HG03135 (cell line): ENCODE measurements at regions not wholly inside any gene's neighbourhood (a gene's known extent, or its start where the extent isn't known, plus 50 kb on each side); places are given as distances from the start of the nearest gene placed in this dataset.
"Not testable (repeated sequence)": the region's sequence is repeated elsewhere in the genome, so short reads cannot be mapped to it uniquely, and the experiment has no call there.

Experiments
- ATAC-seq: cut with Tn5 transposase; IDR thresholded peaks from one replicate; pipeline ENCODE4 v1.9.1; 2021; ENCODE audit warnings: mild to moderate bottlenecking, moderate library complexity; ENCODE audit not compliant: unreplicated experiment

DNA sequence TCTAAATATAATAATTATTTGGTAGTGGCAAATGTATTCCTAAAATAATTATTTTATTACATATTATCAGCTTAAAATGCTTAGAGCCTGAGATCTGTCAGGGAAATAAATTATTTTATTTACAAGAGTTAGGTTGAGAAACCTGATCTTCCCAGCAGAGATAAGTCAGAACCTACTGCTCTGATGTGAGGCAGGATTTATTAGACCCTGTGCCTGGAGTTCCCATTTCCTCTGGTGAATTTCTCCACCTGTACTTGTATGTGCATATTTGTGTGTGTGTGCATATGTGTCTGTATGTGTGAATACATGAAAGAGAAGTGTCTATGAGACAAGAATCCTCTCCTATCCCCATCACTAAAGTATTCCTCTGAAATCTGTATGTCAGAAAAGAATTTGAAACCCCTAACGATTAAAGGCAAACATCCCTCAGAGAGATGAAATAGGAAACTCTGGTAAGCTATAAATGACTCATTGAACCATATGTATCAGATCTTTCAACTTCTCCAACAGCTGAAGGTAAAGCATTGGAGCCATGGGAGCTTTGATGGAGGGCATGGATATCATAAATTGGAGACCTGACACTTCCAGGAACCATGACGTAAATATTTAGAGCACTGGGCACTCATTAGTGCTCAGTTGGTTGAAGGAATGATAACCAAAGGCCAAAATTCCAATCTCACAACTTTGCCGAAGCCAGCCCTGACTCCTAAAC is 190.9 kb downstream of the XPNPEP1 start:
- ATAC-seq, result no peak

DNA sequence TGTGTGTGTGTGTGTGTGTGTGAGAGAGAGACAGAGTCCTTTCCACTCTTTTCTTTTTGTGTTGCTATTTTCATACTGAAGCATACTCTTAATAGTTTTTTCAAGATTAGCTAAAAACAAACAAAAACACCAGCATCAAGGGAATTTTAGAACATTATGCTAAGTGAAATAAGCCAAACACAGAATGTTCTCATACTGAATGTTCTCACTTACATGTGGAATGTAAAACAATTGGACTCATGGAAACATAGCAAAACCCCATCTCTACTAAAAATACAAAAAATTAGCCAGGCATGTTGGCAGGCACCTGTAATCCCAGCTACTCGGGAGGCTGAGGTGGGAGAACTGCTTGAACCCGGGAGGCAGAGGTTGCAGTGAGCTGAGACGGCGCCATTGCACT is 193.4 kb downstream of the XPNPEP1 start:
- ATAC-seq, result not testable (repeated sequence)

DNA sequence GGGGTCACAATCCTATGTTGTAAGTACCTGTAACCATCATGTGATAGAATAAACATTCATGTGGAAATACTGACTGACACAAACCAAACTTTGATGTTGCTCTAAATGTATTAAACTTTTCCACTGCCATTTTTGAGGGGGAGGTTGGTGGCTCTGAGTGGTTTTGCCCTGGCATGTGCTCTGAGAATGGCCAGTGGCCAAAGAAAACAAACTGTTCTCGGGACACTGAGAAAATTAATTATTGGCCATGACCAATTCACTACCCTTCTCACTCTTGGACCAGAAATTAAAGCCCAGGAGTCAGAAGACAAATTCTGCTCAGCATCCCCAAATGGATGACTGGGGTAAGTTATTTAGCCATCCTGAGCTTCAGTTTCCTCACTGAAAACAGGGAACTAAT is 195.9 kb downstream of the XPNPEP1 start:
- no peak for ATAC-seq

DNA sequence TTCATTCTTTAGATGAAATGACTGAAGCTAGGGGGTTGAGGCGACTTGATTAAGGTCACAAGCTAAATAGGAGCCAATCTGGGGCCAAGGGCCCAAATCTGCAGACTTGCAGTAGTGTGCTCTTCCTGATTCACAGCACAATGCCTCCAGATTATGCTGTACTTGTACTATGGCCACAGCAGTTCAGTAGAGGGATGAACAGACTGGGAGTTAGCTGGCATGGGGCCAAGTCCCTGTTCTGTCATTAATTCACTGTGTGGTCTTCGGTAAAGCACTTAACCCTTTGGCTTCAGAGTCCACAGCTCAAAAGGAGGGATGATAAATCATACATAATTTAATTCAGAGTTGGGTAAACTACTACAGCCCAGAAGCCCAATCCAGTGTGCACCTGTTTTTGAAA is 196.8 kb downstream of the XPNPEP1 start:
- ATAC-seq, result no peak

DNA sequence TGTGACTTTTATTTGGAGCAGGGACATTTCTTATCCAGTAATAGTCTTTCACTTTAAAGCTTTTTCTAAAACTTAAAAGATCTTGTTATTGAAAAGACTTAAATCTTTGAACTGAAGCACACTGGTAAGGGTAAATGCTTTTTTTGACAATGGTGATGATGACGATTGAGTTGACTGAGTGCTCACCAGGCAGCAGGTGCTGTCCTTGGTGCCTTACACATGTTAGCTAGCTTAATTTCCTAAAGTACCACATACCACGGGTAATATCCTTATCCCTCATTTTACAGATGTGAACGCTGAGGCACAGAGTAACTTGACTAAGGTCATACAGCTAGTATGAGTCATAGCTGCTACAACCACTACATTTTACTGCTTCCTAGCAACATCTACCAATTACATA is 200.0 kb downstream of the XPNPEP1 start:
- no peak for ATAC-seq

DNA sequence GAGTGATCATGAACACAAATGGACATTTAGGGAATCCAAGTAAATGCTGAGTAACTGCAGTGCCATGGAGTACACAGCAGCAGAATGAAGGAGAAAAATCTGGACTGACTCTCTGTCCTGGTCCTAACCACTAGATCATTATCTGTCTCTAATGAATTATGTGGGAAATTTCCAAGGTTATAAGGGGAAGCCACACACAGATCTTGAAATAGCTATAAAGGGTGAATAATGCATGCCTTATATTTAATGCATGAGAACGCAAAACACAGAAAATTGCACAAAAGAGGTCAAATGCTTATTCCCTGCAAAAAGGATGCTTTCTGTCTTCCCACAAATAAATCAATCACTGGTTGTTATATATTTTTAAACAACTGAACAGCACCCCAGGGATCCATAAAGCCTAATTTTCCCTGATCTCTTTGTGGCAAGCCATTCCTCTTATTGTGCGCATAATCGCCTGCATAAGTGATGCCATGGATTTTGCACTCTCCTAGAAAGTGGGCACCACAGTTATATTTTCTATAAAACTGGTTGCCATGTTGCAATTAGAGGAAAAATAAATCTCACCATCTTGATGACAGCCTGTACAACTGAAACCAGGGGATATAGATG is 201.8 kb downstream of the XPNPEP1 start:
- no peak for ATAC-seq

DNA sequence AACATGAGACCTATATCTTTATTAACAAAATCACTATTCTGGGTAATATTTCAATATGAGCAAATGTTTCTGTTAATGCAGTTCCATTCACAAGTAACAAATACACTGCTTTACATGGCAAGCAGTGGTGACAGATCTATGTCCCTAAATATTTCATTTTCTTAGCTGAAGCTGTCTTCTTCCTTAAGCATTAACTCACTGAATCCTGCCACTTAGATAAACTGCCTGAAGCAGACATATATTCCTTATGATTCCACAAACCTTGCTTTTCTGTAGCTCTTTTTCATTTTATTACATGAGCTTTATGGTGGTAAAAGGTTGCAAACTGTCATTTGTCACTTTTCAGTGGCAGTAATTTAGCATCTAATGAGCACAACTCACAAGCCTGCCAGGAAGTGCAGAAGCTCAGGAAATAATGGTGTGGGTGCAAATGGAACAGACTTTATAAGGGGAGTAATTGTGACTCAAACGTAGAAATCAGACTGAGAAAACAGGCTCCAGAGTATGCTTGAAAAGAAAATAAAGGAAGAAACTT is 217.2 kb downstream of the XPNPEP1 start:
- no peak for ATAC-seq

DNA sequence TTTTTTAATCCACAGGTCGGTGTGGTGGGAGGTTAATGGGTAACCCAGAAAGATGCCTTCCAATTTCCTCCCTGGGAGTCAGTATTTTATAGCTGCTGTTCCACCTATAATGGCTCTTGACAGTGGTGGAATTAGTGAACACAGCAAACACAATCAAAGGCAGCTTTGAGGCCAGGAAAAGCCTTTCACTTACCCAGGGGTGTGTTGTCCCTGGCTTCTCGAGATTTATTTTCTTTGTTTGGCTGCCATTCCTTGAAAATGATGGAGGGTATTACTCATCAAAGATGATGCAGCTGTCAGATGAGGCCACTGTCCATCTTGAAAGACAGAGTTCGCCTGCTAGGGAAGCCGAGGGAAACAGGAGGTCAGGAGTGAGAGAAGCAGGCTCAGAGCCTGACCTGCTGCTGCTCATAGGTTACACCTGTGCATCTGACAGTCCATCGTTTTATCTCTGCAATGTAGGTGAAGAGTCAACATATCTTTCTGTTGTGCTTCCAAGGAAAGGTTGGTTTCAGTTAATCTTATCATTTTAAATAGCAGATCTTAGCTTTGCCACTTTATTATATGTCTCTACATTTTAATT is 221.6 kb downstream of the XPNPEP1 start:
- ATAC-seq, result no peak

DNA sequence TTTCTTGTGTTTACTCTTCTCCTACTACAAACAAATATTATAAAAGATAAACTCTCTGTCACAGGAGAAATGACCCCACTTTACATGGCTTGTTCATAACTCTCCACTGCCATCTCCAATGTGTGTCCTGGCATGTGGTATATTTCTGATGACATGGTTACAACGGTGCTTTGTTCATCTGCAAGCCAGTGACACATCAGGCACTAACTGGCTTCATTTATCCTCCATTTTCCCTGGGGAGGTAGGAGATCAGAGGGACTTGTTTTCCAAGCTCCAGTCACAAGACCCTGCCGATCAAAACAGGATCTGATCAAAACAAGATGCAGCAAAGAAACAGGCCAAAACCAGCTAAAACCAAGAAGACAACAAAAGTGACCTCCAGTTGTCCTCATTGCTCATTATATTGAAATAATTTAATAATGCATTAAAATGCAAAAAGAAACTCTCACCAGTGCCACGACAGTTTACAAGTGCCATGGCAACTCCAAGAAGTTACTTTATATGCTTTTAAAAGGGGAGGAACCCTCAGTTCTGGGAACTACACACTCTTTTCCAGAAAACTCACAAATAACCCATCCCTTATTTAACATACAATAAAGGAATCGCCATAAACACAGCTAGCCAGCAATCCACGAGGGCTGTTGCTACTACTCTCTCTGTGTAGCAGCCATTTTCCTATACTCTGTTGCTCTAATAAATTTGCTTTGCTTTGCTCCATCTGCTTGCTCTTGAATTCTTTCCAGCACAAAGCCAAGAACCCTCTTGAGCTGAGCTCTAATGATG is 224.2 kb downstream of the XPNPEP1 start:
- ATAC-seq, result no peak

DNA sequence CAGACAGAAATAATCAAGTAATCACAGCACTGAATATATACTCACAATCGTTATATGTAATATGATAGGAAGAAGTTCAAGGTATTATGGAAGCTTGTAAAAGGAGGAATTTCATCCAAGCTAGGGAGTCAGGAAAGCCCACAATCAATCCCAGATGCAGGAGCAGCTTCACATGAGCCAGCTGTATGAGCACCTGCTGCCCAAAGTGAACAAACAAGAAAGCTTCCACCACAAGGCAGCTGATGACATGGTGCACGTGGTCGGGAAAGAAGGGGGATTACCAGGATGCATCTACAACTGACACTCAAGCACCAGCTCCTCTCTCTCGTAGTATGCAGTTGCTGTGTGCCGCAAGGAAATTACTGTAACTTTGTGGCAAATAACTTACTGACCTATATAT is 225.2 kb downstream of the XPNPEP1 start:
- ATAC-seq, result no peak

DNA sequence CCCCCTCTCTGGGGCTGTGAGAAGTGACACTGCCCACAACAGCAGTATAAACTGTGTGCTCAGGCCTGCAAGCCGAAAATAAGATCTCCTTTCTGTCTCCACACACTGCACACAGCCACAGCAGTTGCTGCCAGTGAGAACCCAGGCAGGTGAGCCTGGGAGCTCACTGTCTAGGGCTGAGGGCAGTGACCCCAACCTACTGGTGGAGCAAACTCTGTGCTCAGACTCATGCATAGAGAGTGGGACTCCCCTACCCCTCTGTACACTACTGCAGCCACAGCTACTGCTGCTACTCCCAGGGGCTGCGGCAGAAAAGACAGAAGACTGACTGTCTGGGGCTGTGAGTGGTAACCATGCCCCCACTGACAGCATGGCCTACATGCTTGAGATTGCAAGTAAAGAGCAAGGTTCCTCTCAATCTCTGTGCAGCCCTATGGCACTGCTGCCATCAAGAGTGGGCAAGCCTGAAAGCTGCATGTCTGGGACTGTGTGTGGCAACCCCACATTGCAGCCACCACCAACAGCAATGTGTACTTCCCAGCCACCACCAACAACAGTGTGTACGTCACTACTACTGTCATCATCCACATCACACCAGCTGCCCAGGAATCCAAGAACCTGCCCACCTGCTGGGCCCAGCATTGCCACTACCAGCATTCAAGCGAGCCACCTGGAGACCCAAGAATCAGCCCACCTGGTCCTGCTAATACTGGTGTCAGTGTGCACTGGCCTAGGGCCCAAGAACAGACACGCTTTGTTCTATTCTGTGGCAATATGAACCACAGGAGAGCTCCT is 226.1 kb downstream of the XPNPEP1 start:
- ATAC-seq, result no peak

DNA sequence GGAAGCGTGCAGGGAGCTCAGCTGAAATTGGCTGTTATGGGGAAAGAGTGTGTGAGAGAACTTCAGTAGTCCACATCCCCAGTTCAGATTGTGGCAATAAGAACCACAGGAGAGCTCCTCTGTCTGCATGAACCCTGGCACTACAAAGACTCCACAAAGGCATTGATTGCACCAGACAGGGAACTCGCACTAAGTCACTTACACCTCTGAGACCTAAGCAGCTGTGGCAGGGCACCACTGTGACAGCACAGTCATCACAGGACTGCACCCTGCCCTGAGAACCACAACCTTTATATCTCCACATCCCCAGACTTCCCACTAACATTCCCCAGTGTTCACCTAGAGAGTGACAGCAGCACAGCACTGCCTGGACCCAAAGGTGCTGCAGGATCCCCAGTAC is 226.8 kb downstream of the XPNPEP1 start:
- no peak for ATAC-seq

DNA sequence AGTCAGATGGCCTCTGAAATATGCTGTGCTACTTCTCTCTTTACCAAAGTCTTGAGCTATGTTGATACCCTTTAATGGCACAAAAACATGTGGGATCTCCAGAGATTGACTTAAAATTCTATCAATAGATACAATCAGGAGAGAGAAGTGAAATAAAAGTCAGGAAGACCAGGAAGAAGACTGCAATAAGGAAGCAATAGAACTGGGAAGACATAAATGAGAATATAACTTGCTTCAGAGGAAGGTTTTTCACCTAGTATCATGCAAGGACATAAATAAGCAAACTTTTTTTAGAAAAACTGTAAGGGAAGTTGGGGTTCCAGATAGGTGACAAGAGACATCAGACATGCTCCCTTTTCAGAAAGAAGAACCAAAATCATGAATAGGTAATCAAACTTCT is 227.3 kb downstream of the XPNPEP1 start:
- no peak for ATAC-seq

DNA sequence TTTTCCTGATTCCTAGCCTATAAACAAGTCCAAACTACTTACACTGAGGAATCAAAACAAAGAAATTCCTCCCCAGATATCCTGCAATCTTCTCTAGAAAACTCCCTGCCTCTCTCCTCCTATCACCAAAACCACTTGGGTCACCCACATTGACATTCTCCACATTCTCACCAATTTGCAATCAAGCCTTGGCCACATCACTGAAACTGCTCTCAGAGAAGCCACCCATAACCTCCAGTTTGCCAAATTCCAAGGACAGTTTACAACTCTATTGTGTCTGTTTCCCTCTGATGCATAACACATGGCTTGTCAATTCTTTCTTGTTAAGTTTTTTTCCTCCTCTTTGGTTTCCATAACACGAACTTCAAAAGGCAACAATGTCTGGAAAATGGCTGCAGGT is 233.5 kb downstream of the XPNPEP1 start:
- no peak for ATAC-seq

DNA sequence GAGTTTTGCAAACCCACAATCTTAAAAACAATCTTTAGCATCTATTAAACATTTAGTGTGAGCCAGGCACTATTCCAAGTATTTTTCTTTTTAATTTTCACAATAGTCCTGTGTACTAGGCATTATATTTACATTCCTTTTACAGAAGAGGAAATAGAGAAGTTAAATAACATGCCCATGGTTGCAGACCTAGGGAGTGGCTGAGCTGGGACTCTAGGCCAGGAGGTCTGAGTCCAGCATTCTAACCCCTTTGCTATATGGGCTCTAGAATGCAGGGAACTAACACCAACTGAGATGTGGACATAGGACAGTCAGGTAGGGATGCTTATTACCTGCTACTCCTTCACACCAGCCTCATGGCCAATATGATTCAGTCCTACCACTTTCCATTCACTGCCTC is 243.8 kb downstream of the XPNPEP1 start:
- ATAC-seq, result no peak

DNA sequence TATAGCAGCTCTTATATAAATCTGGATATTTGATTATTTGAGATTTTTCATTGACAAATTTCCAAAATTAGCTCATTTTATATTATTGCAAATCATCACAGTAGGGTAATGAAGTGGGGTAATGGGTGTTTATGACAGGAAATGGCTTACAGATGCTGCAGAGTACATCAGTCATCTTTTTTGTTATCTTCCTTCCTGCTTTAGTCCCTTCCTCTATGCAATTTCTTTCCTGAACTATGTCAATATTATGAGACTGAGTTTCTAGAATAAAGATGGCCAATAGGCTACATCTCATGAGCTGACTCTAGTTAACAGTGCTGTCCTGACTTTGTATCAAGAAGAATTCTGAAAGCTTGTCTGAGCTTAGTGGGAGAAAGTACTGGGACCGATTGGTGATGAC is 244.5 kb downstream of the XPNPEP1 start:
- ATAC-seq, result no peak

DNA sequence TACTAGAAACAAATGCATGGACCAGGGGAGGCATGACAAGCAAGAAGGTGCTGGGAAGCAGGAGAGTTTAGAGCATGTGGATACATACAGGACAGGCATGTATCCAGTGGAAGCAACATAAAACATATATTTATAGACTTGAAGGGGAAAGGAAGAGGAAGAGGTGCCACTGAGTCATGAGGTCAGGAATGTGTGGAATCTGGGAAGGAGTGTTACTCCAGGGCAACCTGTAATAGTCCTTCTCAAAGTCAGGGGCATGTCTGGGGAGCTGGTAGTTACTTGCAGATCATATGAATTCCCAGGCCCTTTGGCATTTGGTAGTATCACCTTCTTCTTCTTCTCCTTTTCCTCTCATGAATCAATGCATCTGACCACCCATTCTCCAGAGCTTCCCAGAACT is 246.6 kb downstream of the XPNPEP1 start:
- ATAC-seq, result no peak

DNA sequence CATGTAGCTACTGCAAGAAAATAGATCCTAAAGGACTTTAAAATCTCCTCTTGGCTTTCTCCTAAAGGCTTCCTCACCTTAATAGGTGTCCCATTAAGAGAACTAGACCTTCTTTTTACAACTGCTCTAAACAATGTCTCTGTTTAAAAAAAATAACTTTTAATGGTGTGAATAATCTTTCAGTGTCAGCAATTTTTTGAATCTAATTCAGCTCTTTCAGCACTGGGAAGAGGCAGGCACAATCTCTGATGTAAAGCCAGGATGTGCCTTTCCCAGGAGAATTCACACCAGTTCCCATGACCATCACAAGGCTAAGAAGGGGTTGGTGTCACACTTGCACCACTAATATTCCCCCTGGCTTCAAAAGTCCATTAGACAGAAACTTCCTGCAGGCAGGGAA is 254.6 kb downstream of the XPNPEP1 start:
- no peak for ATAC-seq

DNA sequence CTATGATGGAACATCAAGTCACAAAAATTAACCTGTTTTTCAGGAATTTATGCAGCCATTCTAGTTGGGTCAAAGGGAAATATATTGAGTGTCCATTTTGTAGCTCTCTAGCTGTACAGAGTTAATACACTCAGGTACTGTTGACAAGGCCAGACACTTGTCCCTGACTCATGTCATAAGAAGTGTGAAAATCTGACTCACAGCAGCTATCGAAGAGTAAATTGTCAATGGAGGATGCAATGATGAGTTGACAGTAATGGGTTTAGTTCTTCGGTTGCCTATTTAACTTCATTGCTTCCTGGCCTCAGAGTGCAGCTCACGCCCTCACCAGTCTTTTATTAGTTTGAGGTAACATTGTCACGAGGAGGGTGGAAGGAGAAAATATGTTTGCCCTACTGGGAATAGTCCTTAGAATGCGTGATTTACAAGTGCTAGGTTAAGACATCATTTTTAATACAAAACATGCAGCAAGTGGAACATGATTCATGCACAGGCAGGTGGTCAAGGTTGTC is 255.1 kb downstream of the XPNPEP1 start:
- ATAC-seq, result no peak

DNA sequence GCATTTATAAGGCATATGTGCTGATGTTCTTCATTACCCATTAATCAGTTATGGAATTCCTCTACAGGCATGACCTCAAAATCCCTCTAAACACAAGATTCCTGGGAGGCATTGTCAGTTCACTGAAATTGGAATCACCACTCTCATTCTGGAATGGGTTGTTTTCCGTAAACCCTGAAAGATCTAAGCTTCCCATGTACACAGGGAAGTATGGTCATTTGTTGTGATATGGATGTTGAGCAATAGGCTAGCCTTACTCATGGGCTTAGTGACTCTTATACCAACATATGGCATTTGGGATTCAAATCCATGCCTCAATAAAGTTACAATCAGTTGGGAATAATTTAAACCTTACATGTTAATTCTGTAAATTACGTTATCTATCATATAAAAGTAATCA is 258.0 kb downstream of the XPNPEP1 start:
- ATAC-seq, result no peak

DNA sequence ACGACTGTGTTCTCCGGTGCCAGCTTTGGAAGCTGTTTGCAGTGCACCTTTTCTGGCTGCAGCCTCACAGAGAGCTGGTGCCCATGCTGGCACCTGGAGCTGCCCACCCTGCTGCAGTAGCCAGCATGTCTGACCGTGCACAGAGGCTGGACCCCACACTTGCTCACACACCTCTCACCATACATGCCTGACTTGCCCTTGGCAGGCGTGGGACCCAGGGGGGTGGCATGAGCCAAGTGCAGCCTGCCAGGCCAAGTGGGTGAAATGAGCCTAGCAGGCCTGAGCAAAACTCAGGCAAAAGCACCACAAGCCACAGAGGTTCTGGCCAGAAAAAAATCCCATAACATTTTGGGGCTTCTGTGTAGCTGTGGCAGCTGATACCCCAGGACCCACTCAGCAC is 258.8 kb downstream of the XPNPEP1 start:
- no peak for ATAC-seq
